Pons (tissue), 1 donor: ENCODE measurements at regions not wholly inside any gene's neighbourhood (a gene's known extent, or its start where the extent isn't known, plus 50 kb on each side); places are given as distances from the start of the nearest gene placed in this dataset.
A peak's percentile ranks its signal among the peaks of the same experiment; 100 is the strongest.

Experiments used
- DNase-seq: peaks from one replicate; pipeline ENCODE4 v3.0.0-alpha.2; 2016; ENCODE audit warnings: low spot score

DNA sequence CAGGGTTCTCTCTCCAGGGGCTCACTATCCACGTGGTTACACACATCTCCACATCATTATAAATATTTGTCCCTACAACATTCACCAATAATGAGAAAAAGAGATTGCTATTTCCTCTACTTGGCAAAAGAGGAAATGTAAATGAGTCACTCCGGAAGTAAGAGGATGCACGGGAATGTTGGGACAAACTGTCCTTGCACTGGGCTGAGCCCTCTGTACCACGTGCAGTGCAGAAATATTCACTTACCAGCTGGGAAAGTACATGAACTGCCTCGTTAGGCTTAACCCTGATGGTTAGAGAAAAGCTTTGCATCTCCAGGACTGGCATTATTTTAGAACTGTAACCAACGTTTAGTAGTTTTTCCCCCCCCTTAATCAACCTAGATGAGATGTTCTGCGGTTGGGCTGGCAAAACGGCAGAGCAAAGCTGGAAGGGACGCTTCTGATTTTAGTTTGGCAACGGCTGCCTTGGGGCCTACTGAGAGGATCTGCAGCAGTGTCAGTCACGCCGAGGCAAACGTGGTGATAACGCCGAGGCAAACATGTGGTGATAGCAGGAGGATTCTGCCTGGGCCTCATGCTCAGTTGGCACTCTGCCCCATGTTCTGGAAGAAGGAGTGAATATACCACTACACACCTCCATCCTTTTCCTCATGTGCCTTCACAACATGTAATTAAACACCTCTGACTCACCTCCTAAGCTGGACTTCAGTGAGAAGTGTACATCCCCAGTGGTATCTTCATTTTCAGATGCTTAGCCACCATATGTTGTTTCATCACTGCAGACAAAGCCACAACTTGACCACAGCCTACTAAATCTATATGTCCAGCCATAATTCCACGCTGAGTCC, 661.4 kb upstream of the KLF4 start:
- DNase-seq, result no peak

DNA sequence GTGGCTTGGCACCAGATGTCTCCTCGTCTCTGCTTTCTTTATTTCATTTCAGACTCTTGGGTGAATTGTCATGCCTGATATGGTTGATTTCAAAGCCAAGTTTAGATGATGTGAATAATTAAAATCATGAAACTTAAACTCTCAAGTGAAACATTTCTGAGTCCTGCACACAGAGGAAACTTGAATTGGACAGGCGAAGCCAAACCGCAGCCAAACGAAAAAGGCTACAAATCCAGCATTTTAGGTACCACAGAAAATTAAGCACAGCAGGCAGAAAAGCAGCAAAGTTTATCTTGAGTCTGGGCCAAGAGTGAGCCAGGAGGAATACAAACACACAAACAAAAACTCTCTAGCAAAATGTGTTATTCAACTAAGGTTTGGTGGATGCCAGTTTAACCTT, 659.8 kb upstream of the KLF4 start:
- DNase-seq, result no peak

DNA sequence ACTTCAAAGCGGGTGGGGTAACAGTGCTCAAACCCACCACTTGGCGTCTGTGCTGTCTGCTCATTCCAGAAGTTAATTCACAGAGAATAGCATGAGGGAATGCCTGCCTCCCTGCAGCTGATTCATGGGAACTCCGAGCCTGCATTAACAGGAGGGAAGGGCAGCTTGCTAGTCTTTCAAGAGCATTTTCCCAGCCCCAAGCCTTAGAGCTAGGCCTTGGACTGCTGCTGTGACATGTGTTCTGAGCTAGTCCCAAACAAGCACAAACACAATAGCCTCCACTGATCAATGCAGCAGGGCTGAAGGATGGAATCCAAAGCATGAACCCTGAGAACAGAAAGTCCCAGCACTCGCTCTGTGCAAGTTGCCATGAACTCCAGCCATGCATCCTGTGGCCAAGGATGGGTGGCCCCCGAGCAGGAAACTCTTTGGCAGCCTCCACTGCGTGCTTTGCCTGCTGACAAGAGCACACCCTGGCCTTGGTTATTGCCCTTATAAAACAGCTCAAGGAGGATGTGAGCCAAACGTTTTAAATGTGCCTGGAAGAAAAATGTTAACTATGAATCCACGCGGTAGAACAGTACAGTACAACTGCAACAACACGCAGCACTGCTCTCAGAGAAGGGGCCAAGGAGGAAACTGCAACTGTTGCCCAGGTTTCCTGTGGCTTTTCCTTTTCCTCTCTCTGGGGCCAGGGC, 653.1 kb upstream of the KLF4 start:
- DNase-seq, result peak; percentile 81

DNA sequence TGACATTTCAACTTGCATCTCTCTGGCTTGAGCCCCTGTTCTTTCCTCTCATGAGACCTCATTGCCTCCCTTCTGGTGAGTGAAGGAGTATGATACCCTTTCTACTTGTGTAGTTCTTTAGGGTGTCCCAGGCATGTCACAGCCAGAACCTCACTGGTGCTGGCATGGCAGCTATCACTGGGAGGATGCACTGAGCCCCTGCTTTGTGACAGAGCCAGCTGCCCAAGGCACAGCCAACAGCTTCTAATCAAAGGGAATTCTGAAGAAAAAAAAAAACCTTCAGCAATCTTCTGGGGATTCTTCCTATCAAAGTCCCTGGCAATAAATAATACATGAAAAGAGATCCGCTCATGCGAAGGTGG, 652.6 kb upstream of the KLF4 start:
- DNase-seq, result no peak

DNA sequence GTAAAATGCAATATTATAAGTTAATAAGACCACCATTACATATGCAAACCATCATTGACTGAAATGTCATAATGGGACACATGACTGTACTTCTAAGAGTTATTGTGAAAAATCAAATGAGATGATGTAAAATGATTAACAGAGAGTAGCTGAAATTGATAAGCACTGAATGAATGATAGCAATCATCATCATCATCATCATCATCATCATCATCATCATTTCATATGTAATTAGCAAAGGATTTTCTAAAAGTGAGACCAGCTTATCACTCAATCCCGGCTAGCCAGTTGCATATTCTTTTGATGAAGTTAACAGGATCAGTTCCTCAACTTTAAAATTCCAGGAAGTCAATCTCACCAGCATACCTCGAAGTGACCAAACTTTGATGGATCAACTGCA, 650.3 kb upstream of the KLF4 start:
- DNase-seq, result no peak

DNA sequence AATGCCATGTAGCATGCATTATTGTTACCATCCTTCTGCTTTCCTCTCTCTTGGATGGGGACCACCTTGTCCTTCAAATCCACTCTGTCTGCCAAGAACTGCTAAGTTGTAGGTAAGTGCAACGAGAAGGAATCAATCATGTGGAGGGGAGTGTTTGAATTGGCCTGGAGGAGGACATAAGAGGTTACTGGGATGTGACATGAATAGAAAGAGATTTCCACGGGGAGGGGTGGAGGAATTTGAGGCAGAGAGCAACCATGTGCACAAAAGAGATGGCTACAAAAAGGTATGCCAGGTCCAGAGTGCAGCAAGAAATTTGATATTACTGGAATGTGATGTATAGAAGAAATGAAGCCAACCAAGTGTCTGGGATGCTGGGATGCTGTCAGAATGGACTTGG, 648.9 kb upstream of the KLF4 start:
- no peak for DNase-seq

DNA sequence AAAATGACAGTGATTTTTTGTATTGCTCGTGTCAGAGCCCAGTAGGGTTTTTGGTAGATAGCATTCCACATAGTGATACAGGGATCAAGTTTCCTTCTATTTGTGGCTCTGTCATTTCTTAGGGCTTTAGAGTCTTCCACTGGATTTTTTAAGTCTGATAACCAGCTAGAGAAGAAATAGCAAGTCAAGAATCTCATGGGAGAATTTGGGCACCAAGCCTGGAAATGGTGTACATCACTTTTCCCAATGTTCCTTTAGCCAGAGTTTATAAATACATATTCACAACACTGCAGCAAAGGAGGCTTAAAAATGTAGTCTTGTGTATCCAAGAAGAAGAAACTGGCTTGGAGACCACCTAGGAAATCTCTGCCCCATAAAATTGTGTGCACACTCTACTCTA, 647.1 kb upstream of the KLF4 start:
- DNase-seq, result no peak

DNA sequence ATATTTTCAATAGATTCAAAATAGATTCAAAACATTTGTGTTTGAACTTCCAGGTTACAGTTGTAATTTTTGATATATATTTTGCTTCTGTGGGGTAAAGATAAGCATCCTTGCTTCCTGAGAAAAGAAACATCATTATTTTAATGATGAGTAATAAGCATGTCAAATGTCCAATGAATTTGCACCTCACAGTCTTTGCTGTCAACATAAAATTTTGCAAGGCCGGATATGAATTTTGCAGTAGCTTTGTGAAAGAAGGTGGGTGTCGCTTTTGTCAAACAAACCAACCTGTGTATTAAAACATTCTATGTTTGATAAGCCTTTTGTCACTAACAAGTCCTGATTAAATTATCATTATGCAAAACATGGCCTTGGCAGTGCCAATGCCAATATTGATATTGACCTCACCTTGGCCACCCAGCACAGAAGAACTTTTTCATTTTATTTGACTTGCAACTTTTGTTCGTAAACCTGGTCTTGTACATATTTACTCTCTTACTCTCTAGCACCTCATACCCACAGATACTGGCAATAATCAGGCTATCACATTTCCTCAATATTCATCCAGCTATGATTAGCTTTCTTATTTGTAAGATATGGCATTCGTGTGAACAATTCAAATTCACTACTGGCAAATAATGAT, 645.0 kb upstream of the KLF4 start:
- no peak for DNase-seq

DNA sequence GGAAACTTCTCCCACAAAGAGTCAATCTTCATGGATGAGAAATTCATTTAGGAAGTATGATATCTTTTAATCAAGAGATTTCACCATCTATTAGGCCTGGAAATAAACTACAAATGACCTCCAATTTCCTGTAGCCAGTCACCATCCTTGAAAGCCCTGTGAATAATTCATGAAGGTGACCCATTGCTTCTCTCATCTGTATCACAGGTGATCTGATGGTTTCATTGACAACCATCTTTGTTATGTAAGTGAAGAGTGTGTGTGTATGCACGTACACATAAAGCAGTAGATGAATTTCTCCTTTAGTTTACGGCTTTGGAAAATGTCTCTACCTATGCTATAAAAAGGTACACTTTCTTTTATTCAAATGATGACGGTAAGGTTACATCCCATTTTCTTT, 644.1 kb upstream of the KLF4 start:
- DNase-seq, result no peak

DNA sequence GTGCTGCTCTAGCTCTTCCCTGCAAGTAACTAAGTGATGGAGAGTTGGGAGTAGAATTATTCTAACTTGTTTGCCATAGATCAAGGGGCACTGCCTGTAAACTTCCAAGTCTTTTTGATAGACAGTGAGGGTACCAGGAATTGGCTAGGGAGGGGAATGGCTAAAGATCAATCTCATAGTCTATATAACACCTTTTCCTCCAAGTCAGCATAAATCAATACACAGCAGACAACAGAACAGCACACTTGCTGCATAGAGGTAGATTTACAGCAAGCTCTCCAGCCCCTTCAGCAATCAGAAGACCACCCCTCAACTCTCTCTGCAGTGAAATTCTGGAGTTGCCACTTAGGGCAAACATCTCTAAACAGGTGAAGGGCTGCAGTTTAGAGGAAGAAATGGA, 643.5 kb upstream of the KLF4 start:
- DNase-seq, result no peak

DNA sequence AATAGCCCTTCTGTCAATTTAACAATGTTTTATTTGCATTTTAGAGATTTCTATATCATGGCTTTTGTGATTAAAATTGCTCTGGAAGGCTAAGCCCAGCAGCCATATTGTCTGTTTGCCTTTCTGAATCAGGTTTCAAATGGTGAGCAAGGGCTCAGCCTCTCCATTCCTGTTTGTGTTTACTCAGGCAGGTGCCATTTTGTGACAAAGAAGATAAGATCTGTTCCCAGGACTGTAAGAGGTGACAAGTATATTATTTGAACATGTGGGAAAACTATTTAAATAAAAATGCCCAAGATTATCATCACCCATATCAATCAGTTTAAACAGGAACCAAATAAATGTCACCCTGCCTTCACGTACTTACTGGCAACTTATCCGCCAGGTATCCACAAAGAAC, 641.3 kb upstream of the KLF4 start:
- DNase-seq, result no peak

DNA sequence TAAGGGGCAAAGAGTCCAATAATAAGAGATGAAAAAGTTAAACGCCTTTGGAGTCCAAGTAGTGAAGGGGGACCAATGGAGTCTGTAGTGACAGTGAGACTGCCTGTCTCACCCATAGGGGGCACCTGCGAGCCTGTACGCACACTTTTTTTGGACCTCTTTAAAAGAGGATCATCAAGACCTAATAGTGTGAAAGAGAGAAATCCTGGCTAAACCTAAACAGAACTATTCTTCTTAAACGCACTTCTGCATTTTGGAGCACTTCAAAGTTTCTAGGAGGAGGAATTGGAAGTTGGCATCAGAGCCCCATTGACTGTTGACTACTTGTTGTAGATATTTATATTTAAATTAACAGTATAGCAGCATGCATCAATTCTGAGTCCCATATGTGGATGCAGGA, 636.1 kb upstream of the KLF4 start:
- no peak for DNase-seq

DNA sequence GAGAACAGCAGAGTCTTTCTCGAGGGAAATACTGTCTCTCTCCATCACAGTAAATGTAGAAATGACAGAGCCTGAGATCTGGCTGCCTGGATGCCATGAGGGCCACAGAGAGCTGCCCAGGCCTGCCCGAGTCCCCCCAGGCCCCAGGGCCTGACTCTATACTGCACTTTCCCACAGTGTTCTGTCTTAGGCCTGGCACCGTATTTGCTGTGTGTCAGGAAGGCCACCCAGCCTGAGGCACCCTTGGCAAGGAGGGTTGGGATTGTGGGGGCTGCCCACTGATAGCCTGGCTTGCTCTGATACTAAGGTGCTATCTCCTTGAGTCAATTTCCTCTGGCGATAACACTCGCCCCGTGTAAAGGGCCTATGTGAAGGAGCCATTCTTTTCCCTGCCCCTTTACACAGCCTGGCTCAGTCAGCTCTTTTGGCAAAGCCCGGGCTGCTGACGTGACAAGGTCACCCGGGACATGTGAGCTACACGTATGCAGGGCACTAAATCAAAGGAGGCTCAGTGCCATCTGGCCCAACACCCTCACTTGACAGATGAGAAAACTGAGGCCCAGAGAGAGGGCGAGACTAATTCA, 630.1 kb upstream of the KLF4 start:
- no peak for DNase-seq

DNA sequence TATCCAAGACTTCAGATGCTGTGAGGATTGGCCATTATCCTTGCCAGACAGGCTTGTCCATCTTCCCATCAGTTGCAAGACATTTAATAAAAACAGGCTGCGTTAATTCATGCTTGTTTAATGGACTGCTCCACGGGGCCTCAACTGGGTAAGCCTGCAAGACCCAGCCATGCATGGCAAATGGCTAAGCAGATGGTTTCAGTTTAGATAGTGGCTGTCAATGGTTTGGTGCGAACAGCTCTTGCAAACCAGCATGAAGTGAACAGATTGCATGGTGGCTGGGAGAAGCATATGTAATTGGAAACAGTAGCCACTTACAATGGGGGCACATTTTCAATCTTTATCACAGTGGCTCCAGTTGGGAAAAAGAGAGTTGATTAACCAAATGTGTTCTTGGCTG, 628.2 kb upstream of the KLF4 start:
- DNase-seq, result no peak

DNA sequence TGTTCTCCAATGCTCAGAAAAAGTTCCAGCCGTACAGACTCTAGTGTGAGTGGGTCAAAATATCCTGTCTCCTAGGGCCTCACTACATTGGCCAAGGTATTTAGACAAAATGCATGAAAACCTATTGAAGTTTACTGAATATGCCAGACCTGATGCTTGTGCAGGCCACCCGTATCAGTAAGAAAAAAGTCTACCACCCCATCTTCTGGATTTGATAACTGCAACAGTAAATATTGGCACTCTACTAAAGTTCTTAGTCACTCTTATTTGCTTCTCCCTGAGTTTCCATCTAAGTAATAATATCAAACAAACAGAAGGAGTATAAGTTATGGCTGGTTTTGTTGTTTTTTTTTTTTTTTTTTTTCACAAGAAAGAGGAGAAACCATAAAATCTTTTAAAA, 627.7 kb upstream of the KLF4 start:
- DNase-seq, result no peak

DNA sequence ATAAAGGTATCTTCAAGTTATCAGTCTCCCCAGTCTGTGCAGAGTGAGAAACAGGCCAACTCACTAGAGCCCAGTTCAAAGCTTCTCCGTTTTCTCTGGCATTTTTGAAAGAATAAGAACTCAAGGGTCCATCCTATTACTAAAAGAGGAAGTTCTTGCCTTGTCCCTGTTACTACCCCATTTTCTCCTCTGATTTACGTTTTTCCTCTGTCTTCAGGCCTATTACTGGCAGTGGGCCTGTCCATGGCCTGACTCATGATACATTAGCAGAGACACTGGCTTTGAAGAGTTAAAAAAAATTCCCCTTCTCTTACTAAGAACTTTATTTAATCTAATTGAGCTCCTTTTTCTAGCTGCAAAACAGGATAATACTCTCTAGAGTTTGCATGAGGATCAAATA, 624.0 kb upstream of the KLF4 start:
- DNase-seq, result peak; percentile 19

DNA sequence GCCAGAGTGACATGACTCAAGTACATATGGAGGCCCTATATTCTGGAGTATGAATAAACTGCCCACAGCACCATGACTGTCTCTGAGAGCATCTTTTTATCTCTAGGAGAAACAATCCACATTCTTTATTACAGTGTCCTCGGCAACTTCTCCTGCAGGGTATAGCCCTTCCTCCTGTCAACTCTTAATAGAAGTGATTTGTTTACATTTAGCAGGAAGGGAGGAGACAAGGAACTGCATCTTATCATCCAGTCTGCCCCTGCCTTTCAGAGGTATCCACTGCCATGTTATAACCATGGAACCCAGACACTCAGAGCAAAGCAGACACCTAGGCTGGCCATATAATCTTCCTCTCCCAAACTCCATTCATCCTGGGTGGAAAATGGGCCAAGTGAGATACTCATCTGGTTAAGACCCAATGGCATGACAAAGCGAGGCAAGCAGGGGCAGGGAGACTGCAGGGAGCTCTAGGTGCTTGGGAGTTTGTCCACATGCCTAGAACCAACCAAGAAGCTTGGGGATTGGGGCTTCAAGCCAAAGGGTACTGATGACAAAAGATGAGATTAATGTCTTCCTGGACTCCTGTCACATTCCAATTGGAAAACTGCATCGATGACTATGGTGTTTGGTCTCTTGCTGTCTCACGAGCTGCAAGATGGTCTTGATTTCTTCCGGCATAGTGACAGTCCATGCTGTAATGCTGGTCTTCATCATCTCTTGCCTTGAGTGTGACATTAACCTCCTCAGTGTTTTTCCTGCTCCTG, 620.5 kb upstream of the KLF4 start:
- DNase-seq, result no peak

DNA sequence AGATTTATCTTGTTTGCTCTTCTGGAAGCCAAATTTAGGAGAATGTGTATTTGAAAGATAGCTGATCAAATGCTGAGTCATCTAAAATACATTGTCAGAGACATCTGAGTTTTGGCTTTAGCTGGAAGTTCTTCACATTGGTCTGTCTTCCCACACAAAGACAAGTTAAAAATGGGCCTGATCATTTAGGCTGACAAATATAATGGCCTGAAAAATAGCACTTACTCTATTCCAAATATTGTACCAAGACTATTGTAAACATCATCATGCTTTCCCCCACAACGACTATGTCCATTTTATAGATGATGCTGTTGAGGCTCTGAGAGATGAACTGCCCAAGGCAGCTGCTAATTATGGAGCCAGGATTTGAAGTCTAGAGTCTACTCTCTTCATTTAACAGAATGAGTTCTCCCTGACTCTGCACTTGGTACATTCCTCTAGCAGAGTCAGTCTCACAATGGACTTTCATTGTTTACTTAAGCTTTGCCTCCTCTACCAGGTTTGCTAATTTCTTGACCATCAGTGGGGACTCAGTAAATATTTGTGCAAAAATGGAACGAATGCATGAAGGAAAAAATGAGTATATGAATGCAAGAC, 619.4 kb upstream of the KLF4 start:
- no peak for DNase-seq

DNA sequence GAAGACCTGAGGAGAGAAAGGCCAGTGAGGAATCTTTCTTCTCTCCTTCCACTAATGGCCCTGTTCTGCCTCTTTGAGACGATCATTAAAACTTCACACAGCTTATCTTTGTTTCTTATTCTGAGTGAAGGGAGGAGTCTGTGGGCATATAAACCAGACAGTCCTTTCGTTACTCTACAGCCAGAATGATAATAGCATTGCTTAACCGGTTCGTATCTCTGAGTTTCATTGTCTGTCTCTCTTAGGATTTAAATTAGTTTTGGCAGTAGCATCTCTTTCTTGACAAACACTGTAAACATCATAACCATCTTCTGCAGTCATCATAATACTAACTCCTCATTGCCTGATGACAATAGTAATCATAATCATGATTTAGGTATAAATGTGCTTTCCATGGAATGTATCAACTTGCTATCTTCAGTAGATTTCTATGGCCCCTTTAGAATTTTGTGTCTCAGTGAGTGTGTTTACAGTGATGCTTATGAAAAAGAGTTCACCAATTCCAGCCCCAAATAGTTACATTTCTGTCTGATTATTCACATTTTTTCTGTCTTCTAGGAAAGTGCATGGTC, 618.8 kb upstream of the KLF4 start:
- no peak for DNase-seq

DNA sequence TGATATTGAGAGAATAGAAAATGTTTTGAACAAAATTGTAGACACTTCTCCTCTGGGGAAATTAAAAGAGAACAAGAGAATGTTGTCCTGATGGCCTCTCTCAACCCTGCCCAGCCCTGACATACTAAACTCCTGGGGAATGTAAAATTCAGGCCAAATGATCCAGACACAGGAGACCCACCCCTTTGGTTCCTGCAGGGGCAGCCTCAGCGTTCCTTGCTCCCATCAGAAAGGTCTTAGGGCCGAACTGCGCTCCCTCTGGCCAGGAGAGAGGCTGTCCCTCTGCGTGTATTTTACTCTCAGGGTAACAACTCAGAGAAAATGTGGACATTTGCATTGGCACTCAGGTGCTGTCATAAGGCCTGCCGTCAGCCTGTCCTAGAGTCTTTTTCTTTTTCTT, 616.3 kb upstream of the KLF4 start:
- no peak for DNase-seq

DNA sequence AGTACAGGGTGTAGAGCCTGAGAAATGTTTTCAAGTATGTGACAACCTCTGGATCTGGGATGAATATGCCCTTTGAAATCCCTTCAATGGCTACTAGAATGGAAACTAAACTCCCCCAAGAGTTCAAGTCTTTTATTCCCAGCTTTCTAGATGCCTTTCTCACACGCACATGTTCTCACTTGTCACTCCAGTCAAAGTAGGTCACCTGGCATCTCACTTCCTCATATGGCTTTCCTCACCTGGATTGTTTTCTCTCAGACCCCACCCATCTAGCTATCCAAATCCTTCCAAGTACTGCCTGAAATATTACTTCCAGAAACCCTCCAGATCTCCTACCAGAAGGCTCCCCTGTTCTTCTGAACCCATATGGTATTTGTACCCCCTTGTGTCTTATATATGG, 615.4 kb upstream of the KLF4 start:
- DNase-seq, result no peak
